GM21526 (cell line): ENCODE measurements at regions not wholly inside any gene's neighbourhood (a gene's known extent, or its start where the extent isn't known, plus 50 kb on each side); places are given as distances from the start of the nearest gene placed in this dataset.
"Not testable (repeated sequence)": the region's sequence is repeated elsewhere in the genome, so short reads cannot be mapped to it uniquely, and the experiment has no call there.

Source experiments
- ATAC-seq: cut with Tn5 transposase; IDR thresholded peaks from one replicate; pipeline ENCODE4 v1.9.1; 2021; ENCODE audit warnings: moderate library complexity; ENCODE audit not compliant: unreplicated experiment, low FRiP score

GRCh38 chr4:100907465-100908454 lies 389.9 kb upstream of the EMCN start:
- ATAC-seq: no peak

- ATAC-seq: no peak
Observed at GRCh38 chr4:100906973-100907372, 389.2 kb upstream of the EMCN start.

- not testable (repeated sequence) for ATAC-seq
Observed at GRCh38 chr4:100900945-100901344, 383.1 kb upstream of the EMCN start.

- no peak for ATAC-seq
Observed at GRCh38 chr4:100900134-100900533, 382.3 kb upstream of the EMCN start.

GRCh38 chr4:100898844-100899243 lies 381.0 kb upstream of the EMCN start:
- no peak for ATAC-seq

GRCh38 chr4:100895556-100896197 lies 377.9 kb upstream of the EMCN start:
- ATAC-seq: peak; percentile 97

- ATAC-seq: no peak
Observed at GRCh38 chr4:100894339-100894870, 376.6 kb upstream of the EMCN start.

- ATAC-seq: no peak
Observed at GRCh38 chr4:100891808-100892207, 374.0 kb upstream of the EMCN start.

- ATAC-seq: no peak
Observed at GRCh38 chr4:100889898-100890297, 372.1 kb upstream of the EMCN start.

- peak; percentile 89 for ATAC-seq
Observed at GRCh38 chr4:100889401-100889800, 371.6 kb upstream of the EMCN start.

- no peak for ATAC-seq
Observed at GRCh38 chr4:100882661-100883060, 364.8 kb upstream of the EMCN start.

- no peak for ATAC-seq
Observed at GRCh38 chr4:100881283-100881682, 363.5 kb upstream of the EMCN start.

GRCh38 chr4:100880011-100880410 lies 362.2 kb upstream of the EMCN start:
- ATAC-seq: no peak

GRCh38 chr4:100879471-100879870 lies 361.6 kb upstream of the EMCN start:
- no peak for ATAC-seq

- no peak for ATAC-seq
Observed at GRCh38 chr4:100876546-100876945, 358.7 kb upstream of the EMCN start.

GRCh38 chr4:100875296-100876068 lies 357.7 kb upstream of the EMCN start:
- ATAC-seq: no peak

- ATAC-seq: no peak
Observed at GRCh38 chr4:100872811-100873210, 355.0 kb upstream of the EMCN start.

- no peak for ATAC-seq
Observed at GRCh38 chr4:100870940-100871772, 353.3 kb upstream of the EMCN start.

- no peak for ATAC-seq
Observed at GRCh38 chr4:100869276-100869675, 351.5 kb upstream of the EMCN start.

- ATAC-seq: not testable (repeated sequence)
Observed at GRCh38 chr4:100868281-100868680, 350.5 kb upstream of the EMCN start.
